NCI-H187 treated with DMSO at 0.1 percent for 48 hours (cell line): ENCODE measurements at regions not wholly inside any gene's neighbourhood (a gene's known extent, or its start where the extent isn't known, plus 50 kb on each side); places are given as distances from the start of the nearest gene placed in this dataset.

Source experiments
- DNase-seq: peaks from one replicate; lab custom pipeline; 2025; lab: John Stamatoyannopoulos, UW

- no peak for DNase-seq
Measured at GRCh38 chr14:71467361-71467811, 464.8 kb upstream of the RGS6 start.

DNA sequence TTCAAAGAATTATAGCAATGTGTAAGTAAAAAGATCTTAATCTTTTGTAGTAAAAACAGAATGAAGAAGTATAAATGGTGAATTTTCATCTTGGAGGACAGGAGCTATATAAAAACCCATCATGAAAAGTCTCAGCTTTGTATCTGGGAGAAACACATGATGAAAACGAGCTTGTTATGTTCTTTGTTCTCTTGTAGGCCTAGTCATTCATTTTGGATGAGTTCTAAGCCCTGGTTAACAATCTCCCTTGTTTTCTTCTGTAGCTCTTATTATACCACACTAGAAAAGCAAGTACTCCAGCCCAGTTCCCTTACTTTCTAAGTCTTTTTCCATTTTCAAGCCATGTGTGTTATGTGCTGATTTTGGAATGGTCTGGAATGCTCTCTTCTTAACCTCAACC lies 463.5 kb upstream of the RGS6 start:
- DNase-seq, result no peak

- DNase-seq, result no peak
Measured at GRCh38 chr14:71469643-71470335, 462.4 kb upstream of the RGS6 start.

DNA sequence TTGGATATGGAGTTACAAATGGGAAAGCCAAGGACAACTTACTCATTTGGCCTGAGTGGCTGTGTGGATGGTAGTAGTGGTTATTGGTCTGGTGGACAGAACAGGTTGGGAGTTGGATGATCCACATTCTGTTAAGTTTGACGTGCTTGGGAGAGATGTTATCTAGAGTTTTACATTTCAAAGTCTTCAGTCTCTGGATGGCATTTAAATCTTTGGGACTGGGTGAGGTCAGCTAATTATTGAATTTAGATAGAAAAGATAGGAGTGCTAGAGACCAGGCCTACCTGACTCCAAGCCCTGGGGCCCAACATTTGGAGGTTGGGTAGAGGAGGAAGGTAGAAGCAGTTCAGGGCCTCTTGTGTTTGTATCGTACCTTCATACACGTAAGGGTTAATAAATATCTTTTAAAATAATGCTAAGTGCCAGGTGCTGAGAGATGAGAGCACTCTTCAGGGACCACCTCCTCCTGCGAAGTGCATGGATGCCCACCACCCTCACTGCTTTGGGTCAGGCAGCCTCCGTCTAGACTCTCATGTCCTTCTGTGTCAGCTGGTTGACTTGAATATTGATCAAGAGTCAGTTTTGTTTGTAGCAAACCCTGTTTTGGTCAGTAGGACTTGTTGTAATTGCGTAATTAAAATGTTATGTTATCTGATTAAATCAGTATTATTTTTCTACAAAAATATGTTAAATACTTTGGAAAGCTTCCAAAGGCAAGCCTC lies 460.4 kb upstream of the RGS6 start:
- no peak for DNase-seq

- no peak for DNase-seq
Measured at GRCh38 chr14:71472356-71473340, 459.6 kb upstream of the RGS6 start.

DNA sequence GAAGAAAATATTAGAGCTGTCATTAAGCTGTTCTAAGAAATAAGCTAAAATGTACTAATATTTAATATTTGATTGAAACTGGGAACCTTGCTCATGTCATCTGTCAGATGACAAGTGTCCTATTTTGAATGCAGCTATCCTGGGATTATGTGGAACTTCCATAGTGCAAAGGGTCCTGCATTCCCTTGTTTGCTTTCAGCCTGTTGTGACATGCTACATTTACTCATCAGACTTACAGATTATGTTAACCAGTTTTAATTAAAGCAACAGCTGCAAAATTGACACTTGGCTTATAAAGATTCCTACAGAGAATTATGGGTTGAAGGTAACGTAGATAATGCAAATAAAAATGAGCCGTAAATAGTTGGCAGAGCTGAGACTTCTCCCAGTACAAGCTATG lies 458.4 kb upstream of the RGS6 start:
- DNase-seq, result no peak

- DNase-seq, result peak; percentile 57
Measured at GRCh38 chr14:71474301-71475265, 457.6 kb upstream of the RGS6 start.

DNA sequence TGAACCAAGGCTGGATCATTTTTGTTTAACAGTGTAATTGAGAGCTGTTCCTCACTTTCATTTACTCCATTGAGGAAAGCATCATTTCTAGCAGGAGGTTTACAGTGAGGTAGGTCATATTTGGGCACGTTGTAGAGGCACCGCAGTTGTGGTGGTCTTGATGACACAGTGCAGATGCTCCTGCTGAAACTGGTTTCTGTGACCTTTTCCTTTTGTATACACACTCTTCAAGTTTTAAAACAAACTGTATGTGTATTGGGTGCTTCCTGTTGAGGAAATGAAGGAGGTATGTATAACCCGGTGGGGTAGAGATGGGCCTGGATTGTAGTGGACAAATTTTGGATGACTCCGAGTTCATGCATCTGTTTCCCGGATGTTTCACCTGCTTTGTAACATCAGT lies 456.3 kb upstream of the RGS6 start:
- DNase-seq, result no peak

DNA sequence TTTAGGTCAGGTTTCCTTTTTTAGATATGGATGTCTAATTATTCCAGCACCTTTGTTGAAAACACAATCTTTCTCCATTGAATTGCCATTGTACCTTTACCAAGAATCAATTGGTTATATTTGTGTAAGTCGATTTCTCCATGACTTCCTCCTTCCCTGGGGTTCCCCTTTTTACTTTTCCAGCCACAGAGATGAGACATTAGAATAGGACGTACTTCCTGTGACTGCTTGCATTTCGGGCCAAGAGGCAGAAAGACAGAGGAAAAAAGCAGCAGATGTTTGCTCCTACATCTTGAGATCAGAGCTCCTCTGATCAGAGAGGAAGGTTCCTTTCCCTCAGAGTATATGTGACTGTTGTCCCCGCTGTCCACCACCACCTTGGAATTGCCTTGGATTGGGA lies 453.7 kb upstream of the RGS6 start:
- no peak for DNase-seq

DNA sequence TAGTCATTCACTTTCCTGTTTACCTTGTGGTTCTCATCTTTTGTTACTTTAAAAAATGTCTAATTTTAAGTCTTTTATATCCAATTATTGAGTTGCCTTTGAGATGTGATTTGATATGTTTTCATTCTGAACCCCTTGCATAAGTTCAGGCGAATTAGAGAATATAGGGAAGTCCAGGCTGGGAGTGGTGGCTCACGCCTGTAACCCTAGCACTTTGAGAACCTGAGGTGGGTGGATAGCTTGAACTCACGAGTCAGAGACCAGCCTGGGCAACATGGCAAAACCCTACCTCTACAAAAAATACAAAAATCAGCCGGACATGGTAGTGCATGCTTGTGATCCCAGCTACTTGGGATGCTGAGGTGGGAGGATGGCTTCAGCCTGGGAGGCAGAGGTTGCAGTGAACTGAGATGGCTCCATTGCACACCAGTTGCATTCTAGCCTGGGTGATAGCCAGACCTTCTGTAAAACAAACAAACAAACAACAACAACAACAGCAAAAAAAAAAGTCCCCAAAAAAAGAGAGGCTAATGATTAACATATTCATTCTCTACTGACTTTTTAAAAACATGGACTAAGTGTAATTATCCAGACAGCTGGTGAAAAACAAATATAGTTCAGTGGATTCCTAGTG lies 451.1 kb upstream of the RGS6 start:
- DNase-seq, result no peak

DNA sequence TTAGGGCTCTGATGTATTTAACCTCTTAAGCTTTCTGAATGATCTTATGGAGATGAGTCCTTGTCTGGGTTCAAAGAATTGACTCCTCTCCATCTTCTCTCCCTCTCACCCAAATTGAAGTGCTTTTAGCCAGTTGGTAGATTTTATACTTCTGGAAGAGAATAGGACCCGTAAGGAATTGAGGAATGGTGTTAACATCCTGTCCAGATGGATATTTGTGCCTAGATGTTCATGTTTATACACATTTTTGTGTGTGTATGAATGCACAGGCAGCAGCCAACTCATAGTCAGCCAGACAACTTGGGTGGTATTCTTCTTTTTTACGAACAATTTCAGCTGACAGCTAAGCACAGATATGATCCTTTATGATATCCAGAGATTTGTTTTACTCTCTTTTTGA lies 449.6 kb upstream of the RGS6 start:
- DNase-seq, result no peak

DNA sequence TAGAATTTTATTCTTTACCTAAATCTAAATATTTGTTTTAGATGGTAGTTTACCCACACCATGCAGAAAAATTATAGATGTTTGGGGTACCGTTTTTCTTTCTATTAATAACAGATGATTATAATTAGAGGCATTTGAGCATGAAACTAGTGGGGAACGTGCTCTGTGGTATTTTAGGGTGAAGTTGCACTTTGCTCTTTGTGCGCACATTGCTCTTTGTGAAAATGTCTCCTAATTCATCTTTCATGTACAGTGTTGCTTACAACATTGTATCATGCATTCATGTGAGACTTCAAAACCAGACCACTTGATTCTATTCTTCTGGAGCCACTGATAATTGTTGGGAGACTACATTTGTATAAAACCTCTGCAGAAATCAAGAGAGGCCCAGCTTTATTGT lies 449.1 kb upstream of the RGS6 start:
- DNase-seq, result no peak

GRCh38 chr14:71485833-71486232 lies 446.4 kb upstream of the RGS6 start:
- no peak for DNase-seq

DNA sequence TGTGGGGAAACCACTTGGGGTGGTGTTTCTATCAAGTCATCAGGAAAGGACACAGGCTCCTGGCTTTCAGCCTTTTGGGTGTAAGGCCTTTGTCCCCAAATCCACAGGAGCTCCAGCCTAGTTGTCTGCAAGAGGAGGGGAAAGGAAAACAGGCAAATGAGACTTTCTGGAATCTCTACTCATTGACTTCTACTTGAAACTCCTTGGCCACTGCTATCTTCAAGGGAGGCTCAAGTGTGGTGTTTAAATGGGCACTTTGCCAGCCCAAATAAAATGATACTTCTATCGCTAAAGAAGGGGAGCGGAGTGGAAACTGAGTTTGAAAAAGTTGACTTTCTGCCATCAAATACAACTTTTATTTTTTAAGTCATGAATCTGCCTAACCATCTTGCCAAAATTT lies 445.9 kb upstream of the RGS6 start:
- no peak for DNase-seq

DNA sequence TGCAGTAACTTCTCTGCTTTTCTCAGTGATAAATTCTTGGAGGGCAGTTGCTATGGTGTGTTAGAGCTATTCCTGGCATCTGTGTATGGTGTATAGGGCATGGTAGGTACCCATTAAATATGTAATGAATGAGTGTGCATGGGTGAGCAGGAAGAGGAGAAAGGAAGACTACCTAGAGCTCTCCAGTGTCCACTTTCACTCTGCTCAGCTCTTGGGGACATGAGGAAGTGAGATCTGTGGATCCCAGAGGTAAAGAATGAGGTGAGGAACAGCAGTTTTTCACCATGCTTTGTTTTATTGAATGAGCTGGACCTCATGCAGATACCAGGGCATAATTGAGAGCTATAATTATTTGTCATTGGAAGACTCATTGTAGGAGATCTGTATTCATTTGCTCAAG lies 444.8 kb upstream of the RGS6 start:
- no peak for DNase-seq

GRCh38 chr14:71487941-71488340 lies 444.3 kb upstream of the RGS6 start:
- DNase-seq, result no peak

DNA sequence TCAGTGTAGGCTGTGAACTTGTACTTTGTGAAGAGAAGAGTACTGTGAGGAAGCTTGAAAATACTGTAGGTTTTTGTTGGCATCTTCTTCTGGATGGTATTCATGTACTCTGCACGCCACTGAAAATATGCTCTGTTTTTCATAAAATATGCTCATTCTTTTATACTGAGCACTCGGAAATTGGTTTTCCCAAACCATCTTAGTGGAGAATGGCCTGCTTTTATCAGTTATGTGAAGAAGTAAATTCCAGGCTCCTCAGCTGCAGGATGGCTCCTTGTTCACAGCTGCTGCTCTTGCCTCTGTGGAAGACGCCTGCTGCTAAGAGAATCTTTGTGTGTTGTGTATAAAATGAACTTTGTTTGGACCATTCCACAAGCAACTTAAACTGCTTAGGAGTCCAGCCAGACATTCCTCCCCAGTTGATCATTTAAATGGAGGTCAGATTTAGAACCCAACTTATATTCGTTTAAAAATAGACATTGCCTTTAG lies 443.5 kb upstream of the RGS6 start:
- no peak for DNase-seq

- no peak for DNase-seq
Measured at GRCh38 chr14:71489742-71490141, 442.5 kb upstream of the RGS6 start.

DNA sequence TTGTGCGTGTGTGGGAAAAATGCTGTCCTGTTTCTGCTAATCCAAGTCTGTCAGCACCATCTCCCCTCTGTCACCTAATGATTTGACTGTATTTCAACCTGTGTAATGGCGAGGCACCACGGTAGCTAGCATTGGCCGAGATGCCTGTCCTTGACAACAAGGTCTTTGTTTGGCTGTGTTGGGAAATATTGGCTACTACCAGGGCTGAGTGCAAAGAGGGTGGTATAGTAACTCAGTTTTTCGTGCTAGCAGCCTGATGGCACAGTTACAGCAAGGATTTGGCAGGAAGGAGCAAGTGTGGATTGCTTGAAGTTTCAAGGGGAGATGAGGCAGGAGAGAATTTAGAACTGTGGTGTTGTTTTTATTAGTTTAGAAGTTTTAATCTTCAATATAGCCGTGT lies 440.3 kb upstream of the RGS6 start:
- no peak for DNase-seq

- no peak for DNase-seq
Measured at GRCh38 chr14:71492346-71492745, 439.9 kb upstream of the RGS6 start.

GRCh38 chr14:71497645-71498086 lies 434.6 kb upstream of the RGS6 start:
- DNase-seq, result peak; percentile 82
